ENCODE measurements at regions not wholly inside any gene's neighbourhood (a gene's known extent, or its start where the extent isn't known, plus 50 kb on each side); places are given as distances from the start of the nearest gene placed in this dataset.

DNA sequence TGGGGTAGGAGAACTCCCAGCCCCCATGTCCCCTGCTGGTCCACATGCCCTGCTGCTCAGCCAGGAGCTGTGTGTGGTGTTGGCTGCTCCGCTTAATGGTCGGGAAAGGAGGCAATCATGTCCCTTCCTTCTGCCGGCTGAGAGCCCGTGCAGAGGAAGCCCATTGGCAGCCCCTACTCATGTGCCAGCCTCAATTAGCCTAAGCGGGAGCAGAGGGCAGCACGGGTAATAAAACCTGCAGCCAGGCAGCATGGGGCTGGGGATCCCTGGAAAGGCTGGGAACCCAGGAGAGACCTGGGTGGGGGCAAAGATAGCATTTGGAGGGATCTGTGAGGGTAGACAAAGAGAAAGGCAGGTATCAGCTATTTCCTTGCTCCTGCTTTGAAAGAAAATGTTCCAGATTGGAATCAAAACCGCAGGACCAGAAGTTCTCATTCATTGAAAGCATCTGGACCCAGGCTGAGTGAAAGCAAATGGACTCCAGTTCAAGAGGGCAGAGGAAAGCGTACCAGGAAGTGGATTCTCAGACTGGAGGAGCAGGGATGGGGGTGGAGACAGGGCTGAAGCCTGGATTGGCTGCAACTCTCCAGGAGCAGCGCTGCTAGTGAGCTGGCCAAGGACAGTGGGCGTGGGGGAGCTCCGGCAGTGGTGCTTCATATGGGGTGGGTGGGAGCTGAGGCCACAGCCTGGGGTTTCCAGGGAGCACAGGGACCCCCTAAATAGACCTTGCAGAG, 103.4 kb upstream of the NECTIN1 start:
- H3K36me3 Mint-ChIP-seq (ENCODE audit: insufficient read depth in 1 of 3, low read depth in 3 of 3) = no peaks in the 10 kb centered on the region; a peak in 1 of 7 replicates
- Histone ChIP-seq H3K4me1 (ENCODE audit: insufficient read depth, low read length) (peaks cover 5% of the 10 kb centered on the region; the same call in 1 of the 2 replicates), H3K14ac (ENCODE audit: insufficient read depth, low read length) (no peak overlapping the region; the same call in 1 of the 2 replicates), H3K27ac (ENCODE audit: insufficient read length, low read depth, low read length) (no peak overlapping the region), H3K4ac (ENCODE audit: low read depth, low read length) (no peak overlapping the region), H3K9ac (ENCODE audit: extremely low read depth, insufficient read length, low read length) (no peak overlapping the region), H4K91ac (ENCODE audit: insufficient read length, low read depth, low read length) (no peak overlapping the region), H3K23me2 (ENCODE audit: insufficient read length, low read depth, low read length, poor library complexity, severe bottlenecking) (no peaks in the 10 kb centered on the region), H3K9me3 (ENCODE audit: control insufficient read depth, low read depth, low read length) (no peaks in the 10 kb centered on the region), H4K5ac (ENCODE audit: insufficient read length, low read depth, low read length) (no peak overlapping the region), H2AFZ (ENCODE audit: low read length) (peak overlapping the region; percentile 7), H2BK120ac (ENCODE audit: low read depth, low read length, poor library complexity, severe bottlenecking) (no peak overlapping the region), H3T11ph (ENCODE audit: low read length) (no peak overlapping the region), H2BK5ac (ENCODE audit: insufficient read length, low read length) (no peak overlapping the region), H3K23ac (ENCODE audit: insufficient read length, low read depth, low read length) (no peak overlapping the region), H4K8ac (replicated peaks; ENCODE audit: insufficient read length, low read depth, low read length) (no peak overlapping the region), H3K27me3 (ENCODE audit: insufficient read depth, low read length) (no peaks in the 10 kb centered on the region), H3K18ac (ENCODE audit: insufficient read length, low read depth, low read length) (peak overlapping the region; percentile 39), H3K56ac (ENCODE audit: insufficient read length, low read depth, low read length) (no peak overlapping the region), H2AK5ac (ENCODE audit: insufficient read length, low read length) (no peak overlapping the region), H3K79me1 (ENCODE audit: insufficient read depth, low read depth, low read length, poor library complexity, severe bottlenecking) (no peaks in the 10 kb centered on the region), H3K4me2 (ENCODE audit: insufficient read depth, insufficient read length, low read length) (no peak overlapping the region), H2BK20ac (ENCODE audit: low read depth, low read length, poor library complexity, severe bottlenecking) (no peak overlapping the region), H4K20me1 (ENCODE audit: control insufficient read depth, insufficient read depth, insufficient read length) (no peaks in the 10 kb centered on the region), H2BK12ac (ENCODE audit: insufficient read length, low read depth, low read length) (no peak overlapping the region), H3K79me2 (ENCODE audit: insufficient read depth, low read length) (no peaks in the 10 kb centered on the region), H2BK15ac (ENCODE audit: low read depth, low read length) (no peak overlapping the region)
- TF ChIP-seq CTCF (conservative IDR thresholded peaks at IDR 0.05) = no peak
- no peak overlapping the region; a peak in 1 of 7 replicates for H3K27ac Mint-ChIP-seq
- DNase-seq = peak; percentile 56
- H3K4me3 Mint-ChIP-seq = no peak overlapping the region
- H3K27me3 Mint-ChIP-seq (ENCODE audit: low read depth) = peaks cover 48% of the 10 kb centered on the region
- WGBS (ENCODE audit: extremely low coverage, insufficient read length, low lambda C conversion rate) = no CpG with 5 or more reads among the region's 11 CpGs
- H3K9me3 Mint-ChIP-seq = no peaks in the 10 kb centered on the region
- H3K4me1 Mint-ChIP-seq = peaks cover 25 to 31% of the 10 kb centered on the region in 2 experiments
